HT-29 (cell line): ENCODE measurements at regions not wholly inside any gene's neighbourhood (a gene's known extent, or its start where the extent isn't known, plus 50 kb on each side); places are given as distances from the start of the nearest gene placed in this dataset.
"Not testable (repeated sequence)": the region's sequence is repeated elsewhere in the genome, so short reads cannot be mapped to it uniquely, and the experiment has no call there.

Source experiments
- DNase-seq: peaks from one replicate; pipeline ENCODE4 v3.0.0-alpha.2; 2015; ENCODE audit warnings: low spot score

DNA sequence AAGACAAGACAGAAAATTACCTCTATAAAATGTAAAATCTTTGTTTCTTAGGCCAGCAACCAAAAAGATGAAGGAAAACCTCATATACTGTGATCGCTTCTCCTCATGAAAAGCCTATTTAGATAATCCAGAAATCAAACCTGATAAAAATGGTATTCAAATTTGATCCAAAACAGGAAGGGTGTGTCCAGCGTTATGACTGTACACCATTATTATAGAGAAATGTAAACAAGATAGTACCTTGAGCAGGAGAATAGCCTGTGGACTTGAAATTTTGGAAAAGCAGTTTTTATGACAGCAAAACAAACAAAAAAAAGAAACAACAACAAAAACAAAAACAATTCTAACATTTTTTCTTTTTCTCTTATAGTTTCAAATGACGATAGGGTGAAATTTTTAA lies 1382.8 kb upstream of the CDH9 start:
- DNase-seq, result no peak

DNA sequence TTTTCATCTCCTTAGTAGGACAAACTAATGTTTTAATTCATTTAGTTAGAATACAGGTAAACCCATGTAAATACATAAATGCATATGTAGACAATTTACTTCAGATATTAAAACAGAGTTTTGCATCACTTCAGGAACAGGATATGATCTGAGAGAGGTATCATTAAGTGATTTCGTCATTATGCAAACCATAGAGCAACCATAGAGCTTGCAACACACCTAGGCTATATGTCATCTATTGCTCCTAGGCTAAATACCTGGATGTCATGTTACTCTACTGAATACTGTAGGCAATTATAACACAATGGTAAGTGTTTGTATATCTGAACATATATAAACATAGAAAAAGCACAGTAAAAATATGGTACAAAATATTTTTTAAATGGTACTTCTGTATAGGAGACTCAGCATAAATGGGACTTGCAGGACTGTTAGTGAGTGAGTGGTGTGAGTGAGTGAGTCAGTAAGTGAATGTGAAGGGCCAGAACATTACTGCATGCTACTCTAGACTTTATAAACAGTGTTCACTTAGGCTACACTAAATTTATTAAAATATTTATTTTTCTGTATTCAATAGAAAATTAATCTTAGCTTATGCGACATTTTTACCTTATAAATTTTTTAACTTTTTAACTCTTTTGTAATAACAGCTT lies 1377.5 kb upstream of the CDH9 start:
- DNase-seq, result no peak

DNA sequence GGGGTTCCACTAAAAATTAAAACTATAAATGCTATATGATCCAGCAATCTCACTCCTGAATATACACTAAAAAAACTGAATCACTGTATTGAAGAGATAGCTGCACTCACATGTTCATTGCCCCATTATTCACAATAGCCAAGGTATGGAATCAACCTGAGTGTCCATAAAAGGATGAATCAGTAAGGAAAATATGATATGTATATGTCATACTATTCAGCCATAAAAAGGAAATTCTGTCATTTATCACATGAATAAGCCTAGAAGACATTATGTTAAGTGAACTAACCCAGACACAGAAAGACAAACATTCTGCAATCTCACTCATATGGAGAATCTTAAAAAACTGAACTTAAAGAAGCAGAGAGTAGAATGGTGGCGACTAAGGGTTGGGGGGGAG lies 1376.2 kb upstream of the CDH9 start:
- no peak for DNase-seq

DNA sequence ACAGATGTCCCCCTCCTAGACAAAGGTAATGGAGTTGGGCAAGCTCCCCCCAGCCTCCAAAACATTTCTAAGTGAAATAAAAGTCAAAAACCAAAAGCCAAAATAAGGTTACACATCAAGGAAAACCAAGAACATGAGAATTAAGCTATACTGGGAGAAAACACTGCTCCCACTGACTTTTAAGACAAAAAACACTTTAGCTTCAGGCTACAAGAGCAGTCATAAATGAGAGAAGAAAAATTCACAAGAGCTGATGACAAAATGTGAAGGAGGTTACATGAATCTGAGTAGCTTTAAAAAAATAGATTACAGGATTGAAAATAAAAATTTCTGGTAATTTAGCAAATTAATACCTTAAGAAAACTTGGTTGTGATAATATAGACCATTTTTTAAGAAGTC lies 1370.3 kb upstream of the CDH9 start:
- DNase-seq, result no peak

DNA sequence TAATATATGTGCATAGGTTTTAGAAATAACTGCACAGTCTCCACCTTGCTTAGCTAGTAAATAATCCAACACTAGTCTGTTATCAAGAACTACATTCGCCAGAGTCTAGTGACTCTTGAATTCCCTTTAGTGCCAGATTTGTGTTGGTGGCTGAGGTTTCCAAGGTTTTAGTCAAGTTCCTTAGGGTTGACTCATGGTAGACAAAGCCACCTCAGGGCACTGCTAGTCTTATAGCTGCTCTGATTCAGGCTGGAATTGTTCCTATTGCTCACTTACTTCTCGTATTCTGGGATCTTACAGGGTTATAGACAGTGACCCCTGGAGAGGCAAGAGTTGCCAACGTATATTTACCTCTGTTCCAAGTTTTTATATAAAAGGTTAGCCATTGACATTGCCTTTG lies 1369.8 kb upstream of the CDH9 start:
- peak; percentile 4 for DNase-seq

DNA sequence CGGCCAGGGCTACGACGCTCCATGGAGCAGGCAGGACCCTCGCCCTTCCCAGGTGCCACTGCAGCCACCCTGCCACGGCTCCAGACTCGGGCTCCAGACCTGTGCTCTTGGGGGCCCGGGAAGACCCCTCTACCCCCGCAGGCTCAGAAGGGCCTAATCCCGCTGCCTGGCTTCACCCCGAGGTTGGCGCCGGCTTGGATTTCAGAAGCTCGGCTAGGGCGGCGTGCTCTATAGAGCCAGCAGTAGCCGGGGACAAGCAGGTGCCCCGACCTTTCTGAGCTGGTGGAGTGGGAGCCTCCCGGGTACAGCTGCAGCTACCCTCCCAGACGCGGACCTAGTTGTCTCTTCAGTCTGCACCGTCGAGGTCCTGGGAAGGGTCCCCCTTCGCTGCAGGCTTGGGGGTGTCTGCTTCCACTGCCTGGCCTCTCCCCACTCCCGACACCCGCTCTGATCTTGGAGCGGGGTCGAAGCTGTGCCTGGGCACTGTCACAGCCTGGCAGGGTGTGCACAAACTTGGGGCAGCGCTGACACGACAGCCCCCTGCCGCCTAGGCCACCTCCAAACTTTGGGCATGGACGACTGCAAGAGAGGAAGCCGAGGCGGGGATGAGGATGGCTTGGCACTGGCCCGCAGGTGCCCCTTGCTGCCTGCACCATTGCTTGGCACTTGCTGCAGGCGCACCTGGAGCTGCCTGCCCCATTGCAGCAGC lies 1366.1 kb upstream of the CDH9 start:
- no peak for DNase-seq

DNA sequence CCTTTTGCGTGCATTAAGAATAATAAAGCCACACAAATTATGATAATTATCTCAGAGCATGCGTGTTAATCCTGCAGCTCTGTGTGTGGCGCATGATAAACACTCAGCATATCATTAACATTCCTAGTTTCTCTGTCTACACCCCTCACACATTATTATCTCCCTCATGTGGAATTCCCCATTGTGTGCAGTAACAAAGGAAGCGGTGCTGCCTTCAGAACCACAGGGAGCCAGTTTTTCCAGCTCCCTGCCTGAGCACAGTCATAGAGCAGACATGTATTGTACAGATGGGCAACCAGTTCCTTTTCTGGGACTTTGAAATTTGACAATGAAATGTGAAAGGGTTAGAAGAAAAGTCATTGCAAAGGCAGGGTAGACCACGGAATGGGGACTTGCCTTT lies 1365.5 kb upstream of the CDH9 start:
- DNase-seq, result no peak

DNA sequence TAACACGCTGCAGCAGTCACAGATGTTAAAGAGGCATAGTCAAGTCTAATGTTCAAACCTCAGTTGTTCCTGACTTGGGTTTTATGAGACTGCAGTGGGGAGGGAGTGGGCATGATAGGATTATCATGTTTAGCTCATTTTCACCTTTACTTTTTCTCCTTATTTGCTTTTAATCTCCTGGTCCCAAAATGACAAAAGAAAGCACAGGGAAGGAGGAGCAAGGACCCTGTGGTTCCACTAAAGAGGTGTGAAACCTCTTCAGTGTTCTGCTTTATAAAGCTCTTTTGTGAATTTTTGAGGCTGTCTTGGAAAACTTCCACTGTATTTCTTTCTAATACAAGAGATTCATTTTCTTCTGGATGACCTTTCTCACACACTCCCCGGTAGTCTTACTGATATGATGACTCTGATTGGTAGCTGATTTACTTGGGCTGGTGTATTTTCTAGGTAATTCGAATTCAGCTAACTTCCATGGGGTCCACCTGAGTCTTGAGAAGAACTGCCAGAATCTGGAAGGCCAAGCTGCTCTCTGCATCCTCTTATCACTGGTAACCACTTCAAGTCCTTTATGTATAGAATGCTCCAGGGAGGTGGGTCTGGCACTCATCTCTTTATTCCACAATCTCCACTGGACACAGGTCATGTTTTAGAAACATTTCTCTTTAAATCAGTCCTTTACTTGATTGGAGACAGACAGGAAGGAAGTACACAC lies 1364.4 kb upstream of the CDH9 start:
- no peak for DNase-seq

DNA sequence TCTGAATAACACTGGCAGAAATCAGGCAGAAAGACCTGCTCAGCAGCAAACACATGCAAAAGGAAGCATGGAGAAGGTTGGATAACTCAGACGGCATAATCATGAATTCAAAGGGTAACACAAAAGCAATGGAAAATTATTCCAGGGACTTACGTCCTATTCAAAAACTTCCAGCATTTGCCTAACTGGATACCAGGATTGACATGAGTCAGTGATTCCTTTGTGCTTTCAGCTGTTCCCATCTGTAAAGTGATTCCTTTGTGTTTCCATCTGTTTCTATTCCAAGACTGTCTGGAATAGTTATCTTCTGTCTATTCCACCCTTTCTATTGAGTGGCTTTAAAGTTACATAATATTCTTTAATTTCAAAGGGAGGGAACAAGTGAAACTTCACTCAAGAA lies 1361.7 kb upstream of the CDH9 start:
- DNase-seq, result no peak

DNA sequence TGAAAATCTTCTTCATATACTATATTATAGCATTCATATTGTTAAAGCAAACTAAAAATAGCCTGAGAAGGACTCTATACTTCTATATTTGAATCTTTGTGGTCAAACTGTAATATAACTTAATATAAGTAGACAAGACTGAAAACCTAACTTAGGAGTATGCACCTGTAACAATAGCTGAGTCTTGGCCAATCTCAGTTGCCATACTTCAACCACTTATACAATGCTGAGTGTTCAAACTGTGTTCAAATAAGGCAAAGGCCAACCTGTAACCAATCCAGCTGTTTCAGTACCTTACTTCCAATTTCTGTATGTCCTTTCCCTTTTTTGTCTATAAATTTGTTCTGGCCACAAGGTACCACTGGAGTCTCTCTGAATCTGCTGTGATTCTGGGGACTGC lies 1360.8 kb upstream of the CDH9 start:
- DNase-seq, result no peak

DNA sequence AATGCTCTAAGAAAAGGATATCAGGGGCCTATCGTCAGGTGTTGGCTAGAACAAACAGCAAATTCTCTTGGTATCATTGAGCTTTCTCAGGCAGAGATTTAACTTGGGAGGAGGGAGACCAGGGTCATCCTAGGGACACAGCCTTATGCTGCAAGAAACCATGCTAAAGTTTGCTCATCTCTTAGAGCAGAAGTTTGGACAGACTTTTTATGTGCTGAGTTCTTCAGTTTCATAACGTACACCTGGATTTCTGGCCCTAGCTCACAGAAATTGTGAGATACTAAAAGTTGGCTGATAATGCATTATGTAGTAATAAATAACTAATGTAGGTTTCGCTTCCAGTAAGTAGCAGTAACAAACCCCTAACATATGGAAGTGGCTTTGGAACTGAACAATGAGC lies 1359.8 kb upstream of the CDH9 start:
- DNase-seq, result no peak

DNA sequence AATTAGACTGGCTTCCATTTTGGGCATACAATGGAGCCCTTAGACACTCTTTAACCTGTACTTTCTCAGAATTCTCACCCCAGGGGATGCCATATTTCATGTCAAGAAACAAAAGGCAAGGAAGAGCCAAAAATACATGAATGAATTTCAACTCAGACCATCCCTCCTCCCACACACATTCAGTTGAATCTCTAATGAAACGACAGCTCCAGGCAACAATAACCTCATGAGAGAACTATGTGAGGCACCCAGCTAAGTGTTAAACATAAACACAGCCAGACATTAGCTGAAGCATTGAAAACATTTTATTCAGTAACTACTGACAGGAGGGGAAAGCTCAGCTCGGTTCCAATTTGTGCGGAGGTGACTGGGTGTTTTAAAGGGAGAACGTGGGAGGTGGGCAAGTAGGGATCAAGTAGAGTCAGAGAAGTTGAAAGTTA lies 1359.1 kb upstream of the CDH9 start:
- no peak for DNase-seq

DNA sequence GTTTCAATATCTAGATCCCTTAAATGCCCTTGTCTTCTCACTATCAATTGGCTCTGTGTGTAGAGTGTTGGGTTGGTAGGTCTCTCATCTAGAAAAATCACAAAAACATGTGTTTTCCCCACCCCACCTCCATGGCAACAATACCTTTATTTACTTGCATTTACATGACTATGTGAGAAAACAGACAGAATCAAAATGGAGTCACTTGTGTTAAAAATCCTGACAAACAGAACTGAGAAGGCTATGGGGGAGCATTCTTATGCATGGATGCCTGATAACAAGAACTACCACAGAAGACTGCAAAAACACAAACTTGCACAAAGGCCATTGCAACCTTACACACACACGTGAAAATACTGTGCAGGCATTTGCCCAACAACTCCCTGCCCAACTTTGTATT lies 1352.9 kb upstream of the CDH9 start:
- no peak for DNase-seq

DNA sequence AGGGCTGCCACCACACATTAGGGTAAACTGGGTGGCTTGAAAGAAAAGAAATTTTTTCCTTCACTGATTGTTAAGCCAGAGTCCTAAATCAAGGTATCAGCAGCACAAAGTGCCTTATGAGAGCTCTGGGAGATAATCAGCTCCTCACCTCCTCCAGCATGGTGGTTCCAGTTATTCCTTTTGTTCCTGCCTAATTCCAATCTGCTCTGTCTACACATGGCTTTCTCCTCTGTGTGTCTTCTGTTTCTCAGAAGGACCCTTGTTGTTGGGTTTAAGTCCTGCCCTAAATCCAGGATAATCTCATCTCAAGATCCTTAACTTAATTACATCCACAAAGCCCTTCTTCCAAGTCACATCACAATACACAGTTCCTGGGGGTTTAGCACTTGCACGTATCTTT lies 1352.0 kb upstream of the CDH9 start:
- DNase-seq, result no peak

DNA sequence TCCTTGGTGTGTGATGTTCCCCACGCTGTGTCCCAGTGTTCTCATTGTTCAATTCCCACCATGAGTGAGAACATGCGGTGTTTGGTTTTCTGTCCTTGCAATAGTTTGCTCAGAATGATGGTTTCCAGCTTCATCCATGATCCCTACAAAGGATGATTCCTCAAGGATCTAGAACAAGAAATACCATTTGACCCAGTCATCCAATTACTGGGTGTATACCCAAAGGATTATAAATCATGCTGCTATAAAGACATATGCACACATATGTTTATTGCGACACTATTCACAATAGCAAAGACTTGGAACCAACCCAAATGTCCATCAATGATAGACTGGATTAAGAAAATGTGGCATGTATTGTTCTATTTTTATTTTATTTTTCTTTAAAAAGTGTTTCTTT lies 1351.3 kb upstream of the CDH9 start:
- not testable (repeated sequence) for DNase-seq

DNA sequence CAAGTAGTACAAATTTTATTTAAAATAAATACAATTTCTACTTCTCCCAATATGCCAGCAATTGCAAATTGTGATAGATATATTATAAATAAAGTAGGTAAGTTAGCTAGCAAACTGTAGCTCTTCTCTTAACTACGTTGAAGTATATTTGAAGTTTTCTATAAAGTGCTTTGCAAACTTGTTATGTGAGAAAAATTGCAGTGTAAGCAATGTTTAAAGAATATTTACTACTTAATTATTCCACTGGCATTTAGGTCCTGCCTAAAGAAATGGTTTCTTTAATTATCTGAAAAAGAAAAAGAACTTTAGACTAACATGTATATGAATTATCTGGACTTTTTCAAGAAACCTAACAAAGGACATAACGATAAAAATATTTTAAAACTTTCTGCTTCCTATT lies 1350.0 kb upstream of the CDH9 start:
- DNase-seq, result no peak

DNA sequence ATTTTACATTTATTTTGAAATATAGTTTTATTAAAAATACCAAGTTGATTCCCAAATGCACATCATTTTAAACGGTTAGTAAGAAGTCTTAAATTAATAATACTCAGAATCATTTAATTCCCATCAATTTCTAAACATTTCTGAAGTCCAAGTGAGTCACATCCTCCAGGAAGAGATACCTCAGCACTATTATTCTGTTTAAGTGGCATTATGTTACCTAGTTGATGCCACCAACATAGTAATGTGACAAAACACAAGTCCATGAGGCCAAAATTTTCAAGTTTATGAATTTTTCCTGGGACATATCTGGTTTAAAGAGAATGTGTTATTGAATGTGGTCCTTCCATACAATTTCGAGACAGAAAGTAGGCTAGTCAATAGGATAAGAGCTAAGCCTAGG lies 1348.3 kb upstream of the CDH9 start:
- no peak for DNase-seq

DNA sequence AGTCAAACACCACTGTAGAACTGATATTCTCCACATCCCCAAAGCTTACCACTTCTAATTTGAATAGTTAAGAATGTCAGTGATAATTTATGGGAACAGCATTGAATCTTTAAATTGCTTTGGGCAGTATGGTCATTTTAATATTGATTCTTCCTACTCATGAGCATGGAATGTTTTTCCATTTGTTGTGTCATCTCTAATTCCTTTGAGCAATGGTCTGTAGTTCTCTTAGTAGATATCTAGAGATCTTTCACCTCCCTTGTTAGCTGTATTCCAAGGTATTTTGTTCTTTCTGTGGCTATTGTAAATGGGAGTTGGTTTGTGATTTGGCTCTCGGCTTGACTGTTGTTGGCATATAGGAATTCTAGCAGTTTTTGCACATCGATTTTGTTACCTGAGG lies 1341.8 kb upstream of the CDH9 start:
- DNase-seq, result no peak

DNA sequence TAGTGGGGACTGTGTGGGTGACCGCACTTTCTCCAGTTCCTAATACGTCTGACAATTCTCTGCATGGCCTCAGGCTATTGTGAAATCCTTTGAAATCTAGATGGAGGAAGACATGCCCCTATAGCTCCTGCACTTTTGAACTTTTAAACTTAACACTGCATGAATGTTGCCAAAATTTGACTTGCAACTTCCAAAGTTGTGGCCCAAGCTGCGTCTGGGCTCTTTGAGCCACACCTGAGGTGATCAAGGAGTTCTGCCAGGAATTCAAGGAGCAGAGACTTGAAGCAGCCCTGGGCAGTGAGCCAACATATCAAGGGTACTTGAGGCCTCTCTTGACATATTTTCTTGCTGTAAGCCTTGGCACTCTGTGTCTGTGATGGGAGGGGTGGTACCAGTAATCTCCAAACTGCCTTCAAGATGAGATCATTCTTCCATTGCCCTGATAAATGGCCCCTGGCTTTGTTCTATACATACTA lies 1336.1 kb upstream of the CDH9 start:
- no peak for DNase-seq

DNA sequence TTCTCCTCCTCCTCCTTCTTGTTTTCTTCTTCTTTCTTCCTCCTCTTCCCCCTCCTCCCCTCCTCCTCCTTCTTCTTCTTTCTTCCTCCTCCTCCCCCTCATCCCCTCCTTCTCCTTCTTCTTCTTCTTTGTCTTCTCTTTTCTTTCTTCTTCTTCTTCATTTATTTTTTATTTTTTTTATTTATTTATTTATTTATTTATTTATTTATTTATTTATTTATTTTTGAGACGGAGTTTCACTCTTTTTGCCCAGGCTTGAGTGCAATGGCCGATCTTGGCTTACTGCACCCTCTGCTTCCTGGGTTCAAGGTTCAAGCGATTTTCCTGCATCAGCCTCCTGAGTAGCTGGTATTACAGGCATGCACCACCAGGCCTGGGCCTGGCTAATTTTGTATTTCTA lies 1332.5 kb upstream of the CDH9 start:
- DNase-seq, result no peak

DNA sequence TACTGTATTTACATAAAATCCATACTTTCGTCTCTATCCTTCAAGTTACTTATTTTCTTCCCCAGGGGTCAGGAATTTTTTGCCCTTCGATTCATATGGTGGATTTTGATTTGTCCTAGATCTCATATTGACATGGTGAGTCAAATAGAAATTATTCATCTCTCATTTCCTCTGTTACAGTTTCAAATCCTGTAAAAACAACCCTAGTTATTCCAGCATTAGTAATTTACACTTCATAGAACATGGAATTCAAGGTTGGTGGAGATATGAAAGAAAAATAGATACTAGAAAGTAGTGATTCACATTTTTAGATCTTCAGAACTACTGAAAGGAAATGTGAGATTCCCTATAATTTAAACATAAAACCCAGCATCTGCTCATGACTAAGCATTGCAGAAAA lies 1331.0 kb upstream of the CDH9 start:
- DNase-seq, result no peak

DNA sequence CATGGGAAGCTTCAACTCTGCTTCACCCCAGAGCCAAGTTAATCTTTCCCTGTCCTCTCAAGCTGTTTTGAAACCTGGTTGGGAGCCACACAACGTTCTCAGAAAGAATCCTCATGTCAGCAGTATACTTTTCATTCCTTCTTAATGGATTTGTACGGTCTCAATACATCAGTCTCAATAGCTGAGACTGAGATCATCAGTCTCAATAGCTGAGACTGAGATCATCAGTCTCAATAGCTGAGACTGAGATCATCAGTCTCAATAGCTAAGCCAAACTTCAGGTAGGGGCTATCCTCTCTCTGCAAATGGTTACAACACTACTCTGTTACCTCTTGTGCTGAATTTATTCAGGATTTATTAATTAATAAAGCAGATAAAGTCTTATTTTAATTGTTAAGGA lies 1317.4 kb upstream of the CDH9 start:
- no peak for DNase-seq

DNA sequence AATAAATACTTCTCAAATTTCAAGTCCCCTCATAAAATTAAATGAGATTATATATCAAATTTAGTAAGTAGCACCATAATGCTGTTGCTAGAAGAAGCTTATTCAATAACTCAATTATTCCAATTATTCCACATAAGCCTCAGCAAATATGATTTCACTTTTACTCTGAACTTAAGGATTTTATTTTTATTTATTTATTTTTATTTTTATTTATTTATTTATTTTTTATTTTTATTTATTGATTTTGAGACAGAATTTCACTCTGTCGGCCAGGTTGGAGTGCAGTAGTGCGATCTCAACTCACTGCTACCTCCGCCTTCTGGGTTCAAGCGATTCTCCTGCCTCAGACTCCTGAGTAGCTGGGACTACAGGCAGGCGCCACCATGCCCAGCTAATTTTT lies 1308.3 kb upstream of the CDH9 start:
- no peak for DNase-seq
